ENCODE measurements at regions not wholly inside any gene's neighbourhood (a gene's known extent, or its start where the extent isn't known, plus 50 kb on each side); places are given as distances from the start of the nearest gene placed in this dataset.

DNA sequence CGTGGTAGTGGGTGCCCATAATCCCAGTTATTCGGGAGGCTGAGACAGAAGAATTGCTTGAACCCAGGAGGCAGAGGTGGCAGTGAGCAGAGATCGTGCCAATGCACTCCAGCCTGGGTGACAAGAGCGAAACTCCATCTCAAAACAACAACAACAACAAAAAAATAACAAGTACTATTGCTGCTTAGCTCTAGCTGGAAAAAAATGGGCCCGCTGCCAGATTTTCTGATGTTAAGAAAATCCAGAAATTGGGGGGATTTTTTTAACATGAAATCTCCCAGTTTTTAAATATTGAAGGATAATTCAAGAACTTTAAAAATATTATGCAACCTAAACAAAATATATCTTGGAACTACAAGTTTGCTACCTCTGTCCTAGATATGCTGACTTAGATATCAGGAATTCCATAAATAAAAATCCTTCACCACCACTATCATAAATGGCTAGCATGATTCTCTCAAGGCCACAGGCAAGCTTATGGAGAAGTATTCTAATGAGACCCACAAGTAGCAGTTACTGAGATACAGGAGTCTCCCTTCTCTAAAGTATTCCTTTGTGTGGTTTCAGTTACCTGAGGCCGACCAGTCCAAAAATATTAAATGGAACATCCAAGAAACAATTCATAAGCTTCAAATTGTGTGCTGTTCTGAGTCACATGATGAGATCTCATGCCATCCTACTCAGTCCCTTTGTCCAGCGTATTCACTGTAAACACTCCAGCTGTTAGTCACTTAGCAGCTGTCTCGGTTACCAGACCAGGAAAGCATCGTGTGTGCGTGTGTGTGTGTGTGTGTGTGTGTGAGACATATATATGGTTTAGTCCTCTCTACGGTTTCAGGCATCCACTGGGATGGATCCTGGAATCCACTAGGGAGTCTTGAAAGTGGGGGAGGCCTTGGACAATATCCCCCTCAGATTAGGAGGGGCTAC, 277.2 kb downstream of the TBL1XR1 start:
- TF ChIP-seq, protein P1, sequence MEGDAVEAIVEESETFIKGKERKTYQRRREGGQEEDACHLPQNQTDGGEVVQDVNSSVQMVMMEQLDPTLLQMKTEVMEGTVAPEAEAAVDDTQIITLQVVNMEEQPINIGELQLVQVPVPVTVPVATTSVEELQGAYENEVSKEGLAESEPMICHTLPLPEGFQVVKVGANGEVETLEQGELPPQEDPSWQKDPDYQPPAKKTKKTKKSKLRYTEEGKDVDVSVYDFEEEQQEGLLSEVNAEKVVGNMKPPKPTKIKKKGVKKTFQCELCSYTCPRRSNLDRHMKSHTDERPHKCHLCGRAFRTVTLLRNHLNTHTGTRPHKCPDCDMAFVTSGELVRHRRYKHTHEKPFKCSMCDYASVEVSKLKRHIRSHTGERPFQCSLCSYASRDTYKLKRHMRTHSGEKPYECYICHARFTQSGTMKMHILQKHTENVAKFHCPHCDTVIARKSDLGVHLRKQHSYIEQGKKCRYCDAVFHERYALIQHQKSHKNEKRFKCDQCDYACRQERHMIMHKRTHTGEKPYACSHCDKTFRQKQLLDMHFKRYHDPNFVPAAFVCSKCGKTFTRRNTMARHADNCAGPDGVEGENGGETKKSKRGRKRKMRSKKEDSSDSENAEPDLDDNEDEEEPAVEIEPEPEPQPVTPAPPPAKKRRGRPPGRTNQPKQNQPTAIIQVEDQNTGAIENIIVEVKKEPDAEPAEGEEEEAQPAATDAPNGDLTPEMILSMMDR (IDR thresholded peaks at IDR 0.05; ENCODE audit: insufficient read depth, low read length) = no peak
- no peak for TF ChIP-seq GABPA (IDR thresholded peaks at IDR 0.05; ENCODE audit: low read depth)
- TF ChIP-seq POLR2AphosphoS5 (IDR thresholded peaks at IDR 0.05; ENCODE audit: low read depth) = no peak
- TF ChIP-seq REST (IDR thresholded peaks at IDR 0.05; ENCODE audit: insufficient replicate concordance, low read depth) = no peak
